Right cardiac atrium (tissue), 5 donors: ENCODE measurements at regions not wholly inside any gene's neighbourhood (a gene's known extent, or its start where the extent isn't known, plus 50 kb on each side); places are given as distances from the start of the nearest gene placed in this dataset.
"Not testable (repeated sequence)": the region's sequence is repeated elsewhere in the genome, so short reads cannot be mapped to it uniquely, and the experiment has no call there.

ENCODE experiments used
- ATAC-seq, 2 donors: fragments of 200-7000 bp; cut with Tn5 transposase; one replicate each; pipeline versions ENCODE4 v1.8.0 to v1.9.1; 2020; ENCODE audit warnings: moderate library complexity in 2 of 2, mild to moderate bottlenecking in 1 of 2
- DNase-seq, 3 donors: peaks; one replicate each; pipeline ENCODE4 v3.0.0-alpha.2; 2020
- H3K27ac ChIP-seq: one replicate; pipeline ENCODE4 v1.5.1; 2013; ENCODE audit warnings: mild to moderate bottlenecking, low read length, control low read depth, moderate library complexity
- H3K27me3 ChIP-seq: one replicate; pipeline ENCODE4 v1.6.1; 2013; ENCODE audit not compliant: control insufficient read depth, insufficient read depth
- H3K4me1 ChIP-seq: one replicate; pipeline ENCODE4 v1.6.1; 2013; ENCODE audit warnings: low read length; ENCODE audit not compliant: control insufficient read depth, insufficient read depth
- H3K4me3 ChIP-seq: one replicate; pipeline ENCODE4 v1.5.1; 2013; ENCODE audit warnings: low read length, control low read depth
- H3K9me3 ChIP-seq: one replicate; pipeline ENCODE4 v1.6.1; 2013; ENCODE audit warnings: low read length; ENCODE audit not compliant: control insufficient read depth
- WGBS: extraction: QIAGEN DNeasy Blood & Tissue Kit; methylation state at CpG from one replicate; pipeline ENCODE4 v1.1.7; 2013; 5-methylcytosine and 5-hydroxymethylcytosine counted together
- intact Hi-C, 4 donors: fragments of 100-400 bp; cut with DNase I; formaldehyde crosslinking; loops; one replicate each; pipeline versions ENCODE4 v1.11.0 to v1.14.0; 2022 to 2023
- donor health status: healthy with polysubstance abuse.
- donor health status: DM: no; HTN: yes; CAD: no.
- donor health status: DM: no; HTN: no; CAD: no.
- donor health status: DM: no; HTN: yes; CAD: no; lungs with severe emphysema.
- donor health status: DM: yes; HTN: yes; CAD: no.

GRCh38 chr1:72987871-72988270 lies 705.5 kb upstream of the NEGR1 start:
- H3K4me1 ChIP-seq, DNase-seq, H3K27me3 ChIP-seq, ATAC-seq, H3K9me3 ChIP-seq, intact Hi-C loops, H3K27ac ChIP-seq, H3K4me3 ChIP-seq: not testable (repeated sequence)
- 88% methylated on average over 4 of the region's 4 CpGs for WGBS

- no peak for ATAC-seq
- WGBS, result 91% methylated on average over 2 of the region's 2 CpGs
- no peaks in the 10 kb centered on the region for H3K27me3 ChIP-seq
- no peaks in the 10 kb centered on the region for H3K9me3 ChIP-seq
- no peak overlapping the region for H3K27ac ChIP-seq
- no peaks in the 10 kb centered on the region for H3K4me1 ChIP-seq
- intact Hi-C loops, result no loop called here
- DNase-seq, result no peak
- H3K4me3 ChIP-seq, result no peak overlapping the region
Observed at GRCh38 chr1:72986591-72987290, 704.4 kb upstream of the NEGR1 start.

- H3K4me3 ChIP-seq, H3K4me1 ChIP-seq, H3K27me3 ChIP-seq, DNase-seq, ATAC-seq, H3K9me3 ChIP-seq, intact Hi-C loops, H3K27ac ChIP-seq: not testable (repeated sequence)
- 87% methylated on average over 11 of the region's 11 CpGs for WGBS
Observed at GRCh38 chr1:72985024-72985423, 702.7 kb upstream of the NEGR1 start.

- H3K27me3 ChIP-seq, ATAC-seq, H3K9me3 ChIP-seq, H3K4me1 ChIP-seq, intact Hi-C loops, DNase-seq, H3K4me3 ChIP-seq, H3K27ac ChIP-seq: not testable (repeated sequence)
- 89% methylated on average over 15 of the region's 15 CpGs for WGBS
Observed at GRCh38 chr1:72983011-72983410, 700.7 kb upstream of the NEGR1 start.

- Histone ChIP-seq H3K27ac (no peak overlapping the region), H3K9me3 (no peaks in the 10 kb centered on the region), H3K4me3 (no peak overlapping the region), H3K27me3 (no peaks in the 10 kb centered on the region), H3K4me1 (no peaks in the 10 kb centered on the region)
- intact Hi-C loops, result no loop called here
- no peak for ATAC-seq
- 95% methylated on average over 1 of the region's 1 CpG for WGBS
- DNase-seq, result no peak
Observed at GRCh38 chr1:72969461-72969860, 687.1 kb upstream of the NEGR1 start.

GRCh38 chr1:72954943-72955342 lies 672.6 kb upstream of the NEGR1 start:
- Histone ChIP-seq H3K4me1 (no peaks in the 10 kb centered on the region), H3K9me3 (no peaks in the 10 kb centered on the region), H3K27ac (no peak overlapping the region), H3K27me3 (no peaks in the 10 kb centered on the region), H3K4me3 (no peak overlapping the region)
- DNase-seq, result no peak
- intact Hi-C loops, result no loop called here
- no peak for ATAC-seq

- H3K9me3 ChIP-seq, H3K27ac ChIP-seq, H3K4me1 ChIP-seq, DNase-seq, H3K4me3 ChIP-seq, ATAC-seq, intact Hi-C loops, H3K27me3 ChIP-seq: not testable (repeated sequence)
- 67% methylated on average over 3 of the region's 3 CpGs for WGBS
Observed at GRCh38 chr1:72950900-72951299, 668.6 kb upstream of the NEGR1 start.

GRCh38 chr1:72946903-72947499 lies 664.7 kb upstream of the NEGR1 start:
- ATAC-seq, result no peak
- WGBS, result 42% methylated on average over 3 of the region's 3 CpGs

GRCh38 chr1:72942008-72942407 lies 659.7 kb upstream of the NEGR1 start:
- ATAC-seq, result no peak
- H3K27me3 ChIP-seq, result no peaks in the 10 kb centered on the region
- no peaks in the 10 kb centered on the region for H3K9me3 ChIP-seq
- peak overlapping the region; percentile 23 for H3K4me3 ChIP-seq
- WGBS, result 34% methylated on average over 2 of the region's 2 CpGs
- no peak for DNase-seq
- intact Hi-C loops, result no loop called here
- H3K4me1 ChIP-seq, result no peaks in the 10 kb centered on the region
- H3K27ac ChIP-seq, result no peak overlapping the region

More at GRCh38 chr1:72946903-72947499, 664.7 kb upstream of the NEGR1 start:
- Histone ChIP-seq H3K27ac (no peak overlapping the region), H3K4me1 (no peaks in the 10 kb centered on the region), H3K4me3 (no peak overlapping the region), H3K9me3 (no peaks in the 10 kb centered on the region), H3K27me3 (no peaks in the 10 kb centered on the region)
- no peak for DNase-seq
- intact Hi-C loops, result no loop called here

- Histone ChIP-seq H3K27me3 (no peaks in the 10 kb centered on the region), H3K27ac (no peak overlapping the region), H3K4me1 (no peaks in the 10 kb centered on the region), H3K9me3 (no peaks in the 10 kb centered on the region), H3K4me3 (no peak overlapping the region)
- intact Hi-C loops, result no loop called here
- 55% methylated on average over 1 of the region's 1 CpG for WGBS
- no peak for ATAC-seq
- DNase-seq, result no peak
Observed at GRCh38 chr1:72938408-72938807, 656.1 kb upstream of the NEGR1 start.

- intact Hi-C loops, result no loop called here
- Histone ChIP-seq H3K27ac (no peak overlapping the region), H3K9me3 (no peaks in the 10 kb centered on the region), H3K4me1 (no peaks in the 10 kb centered on the region), H3K27me3 (no peaks in the 10 kb centered on the region), H3K4me3 (no peak overlapping the region)
- ATAC-seq, result no peak
- DNase-seq, result no peak
- 62% methylated on average over 1 of the region's 1 CpG for WGBS
Observed at GRCh38 chr1:72937905-72938304, 655.6 kb upstream of the NEGR1 start.
